ENCODE measurements at regions not wholly inside any gene's neighbourhood (a gene's known extent, or its start where the extent isn't known, plus 50 kb on each side); places are given as distances from the start of the nearest gene placed in this dataset.

DNA sequence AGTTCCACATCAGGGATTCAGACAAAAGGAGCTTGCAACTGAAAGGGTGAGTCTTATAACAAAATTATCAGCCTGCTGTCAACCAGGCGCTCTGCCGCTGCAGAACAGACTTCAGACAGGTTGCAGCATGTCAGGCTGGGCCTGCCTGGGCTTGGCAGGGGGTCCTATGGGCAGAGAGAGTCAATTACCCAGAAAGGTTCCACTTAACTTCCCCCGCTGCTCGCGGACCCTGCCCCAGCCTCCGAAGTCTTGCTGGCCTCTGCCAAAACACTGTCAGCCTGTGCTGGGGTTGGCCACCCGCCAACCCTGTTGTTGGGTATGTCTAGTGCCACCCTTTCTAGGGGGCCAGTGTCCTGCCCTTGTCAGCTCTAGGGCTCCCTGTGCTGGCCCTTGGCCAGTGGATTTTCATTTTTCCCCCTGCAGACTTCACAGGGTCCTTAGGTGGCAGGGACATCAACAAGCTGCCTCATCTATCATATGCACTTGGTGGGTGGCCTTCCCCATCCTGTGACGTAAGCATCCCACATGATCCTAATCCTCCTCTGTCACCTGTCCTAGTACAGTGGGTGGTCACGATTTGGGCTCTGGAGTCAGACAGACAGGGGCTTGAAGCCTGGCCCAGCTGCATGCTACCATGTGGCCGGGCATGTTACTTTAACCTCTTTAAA is 166.5 kb upstream of the CADM1 start:
- no peak for DNase-seq (ENCODE audit: extremely low read depth in 1 of 11, low read depth in 9 of 11, low spot score in 4 of 11)

DNA sequence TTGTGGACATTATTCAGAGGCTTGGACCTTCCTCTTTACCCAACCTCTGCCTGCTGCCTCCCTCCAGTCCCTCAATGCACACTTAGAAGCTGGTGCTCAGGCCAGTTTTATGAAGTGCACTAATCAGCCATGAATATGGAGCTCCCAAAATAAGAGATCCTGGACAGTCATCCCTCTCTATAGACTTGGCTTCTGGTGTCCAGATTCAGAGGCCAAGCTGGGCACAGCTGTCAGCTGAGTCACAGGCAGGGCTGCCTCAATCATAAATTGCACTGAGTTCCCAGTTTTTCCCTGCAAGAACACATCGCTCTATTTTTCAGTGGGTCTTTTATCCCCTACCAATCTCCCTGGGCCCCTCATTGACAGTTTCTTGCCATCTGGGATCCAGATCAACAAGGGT is 161.7 kb upstream of the CADM1 start:
- DNase-seq (ENCODE audit: extremely low read depth in 1 of 11, low read depth in 9 of 11, low spot score in 4 of 11), result no peak

DNA sequence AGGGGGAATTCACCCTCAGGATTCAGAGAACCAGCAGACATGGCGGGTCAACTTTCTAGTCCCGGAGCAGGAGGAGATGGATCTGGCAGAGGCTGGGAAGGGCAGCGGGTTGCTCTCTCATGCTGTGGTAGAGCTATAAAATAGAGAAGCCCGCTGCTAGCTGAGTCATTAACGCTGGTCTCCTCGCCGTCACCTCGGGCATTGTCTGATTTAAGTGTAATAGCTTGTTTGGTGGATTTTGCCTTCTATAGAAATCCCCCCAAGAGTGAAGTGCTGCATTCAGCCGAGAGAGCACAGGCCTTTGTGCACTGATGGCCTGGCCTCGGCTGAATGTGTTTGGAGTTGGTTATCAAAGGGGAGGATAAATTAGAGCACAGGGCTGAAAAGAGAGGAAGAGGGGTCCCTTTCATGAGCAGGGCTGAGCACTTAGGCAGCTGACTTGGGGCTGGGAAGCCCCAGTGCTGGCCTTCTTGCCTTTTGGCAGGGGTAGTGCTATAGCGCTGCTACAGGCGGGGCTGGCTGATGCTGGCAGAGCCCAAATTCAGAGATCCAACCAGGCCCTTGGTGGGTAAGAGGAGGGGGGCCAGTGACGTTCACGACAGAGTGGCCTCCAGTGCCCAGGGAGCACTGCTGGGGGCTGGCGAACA is 161.1 kb upstream of the CADM1 start:
- DNase-seq (ENCODE audit: extremely low read depth in 1 of 11, low read depth in 9 of 11, low spot score in 4 of 11), result no peak

DNA sequence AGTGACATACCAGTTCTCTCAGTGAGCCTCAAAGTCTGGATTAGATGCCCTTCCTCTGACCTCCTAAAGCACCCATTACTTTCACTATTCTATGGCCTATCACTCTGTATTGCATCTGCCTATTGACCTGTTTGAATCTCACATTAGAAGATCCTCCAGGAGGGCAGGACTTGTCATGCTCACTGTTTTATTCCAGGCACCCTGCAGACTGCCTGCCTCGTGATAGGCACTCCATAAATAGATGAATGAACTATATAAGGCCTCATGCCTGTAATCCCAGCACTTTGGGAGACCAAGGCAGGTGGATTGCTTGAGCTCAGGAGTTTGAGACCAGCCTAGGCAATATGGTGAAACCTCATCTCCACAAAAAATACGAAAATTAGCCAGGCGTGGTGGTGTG is 160.1 kb upstream of the CADM1 start:
- DNase-seq (ENCODE audit: extremely low read depth in 1 of 11, low read depth in 9 of 11, low spot score in 4 of 11), result no peak

DNA sequence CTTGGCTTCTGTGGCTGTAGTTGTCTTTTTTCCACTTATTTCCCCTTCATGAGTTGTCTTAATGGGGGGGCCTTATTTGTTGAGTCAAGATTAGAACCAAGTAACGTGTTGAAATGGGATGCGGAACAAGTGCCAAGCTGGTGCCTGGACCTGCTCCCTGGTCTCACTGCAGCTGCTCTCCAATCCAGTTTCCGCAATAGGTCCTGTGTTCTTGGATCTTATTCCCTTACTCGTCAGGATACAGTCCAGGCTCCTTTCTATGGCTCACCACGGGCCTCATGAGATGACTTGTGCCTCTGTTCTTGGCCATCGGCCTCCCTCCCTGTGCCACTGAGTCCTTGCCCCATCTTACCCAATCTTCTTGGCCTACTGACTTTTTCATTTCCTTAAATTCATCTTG is 159.6 kb upstream of the CADM1 start:
- no peak for DNase-seq (ENCODE audit: extremely low read depth in 1 of 11, low read depth in 9 of 11, low spot score in 4 of 11)

- DNase-seq (ENCODE audit: extremely low read depth in 1 of 11, low read depth in 9 of 11, low spot score in 4 of 11), result peak in 1 of 11 donors; percentile 47
Measured at GRCh38 chr11:115660030-115660805, 156.0 kb upstream of the CADM1 start.

DNA sequence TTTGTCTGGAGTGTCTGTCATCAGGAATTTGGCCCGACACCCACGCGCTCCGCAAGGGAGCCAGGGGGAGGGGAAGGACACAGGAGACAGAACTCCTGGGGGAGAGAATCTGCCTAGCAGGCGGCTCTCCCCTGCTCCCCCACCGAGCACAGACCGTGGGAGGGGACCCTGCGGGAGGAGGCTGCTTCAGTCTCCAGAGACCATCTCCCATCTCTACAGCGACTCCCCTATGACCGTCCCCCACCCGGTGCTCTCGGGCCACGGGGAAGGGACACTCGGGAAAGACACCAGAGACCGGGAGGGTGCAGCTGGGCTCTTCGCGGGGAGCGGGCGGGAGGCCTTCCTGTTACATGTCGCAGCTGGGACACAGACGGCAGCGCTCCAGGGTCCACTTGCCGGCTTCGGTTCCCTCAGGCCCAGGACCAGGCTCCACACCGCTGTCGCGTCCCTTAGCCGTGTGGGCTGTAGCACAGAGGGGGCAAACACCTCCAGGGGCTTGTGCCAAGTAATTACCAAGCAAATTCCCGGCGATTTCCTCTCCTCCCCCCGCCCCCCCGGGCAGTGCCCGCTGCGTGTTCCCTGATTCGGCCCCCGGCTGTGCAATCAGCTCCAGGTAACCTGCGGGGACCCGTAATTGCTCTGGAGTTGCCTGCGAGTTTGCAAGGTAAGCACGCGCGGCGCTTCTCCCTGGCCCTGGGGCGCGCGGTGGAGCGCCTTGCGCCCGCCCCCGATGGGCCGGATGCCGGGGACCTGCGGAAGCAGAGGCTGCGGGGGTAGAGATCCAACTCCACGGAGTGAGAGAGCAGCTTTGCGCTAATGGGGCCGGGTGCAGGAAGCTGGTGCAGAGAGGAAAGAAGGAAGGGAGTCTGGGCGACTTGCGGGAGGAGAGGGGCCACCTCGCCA is 155.1 kb upstream of the CADM1 start:
- peak in 1 of 11 donors; percentile 42 for DNase-seq (ENCODE audit: extremely low read depth in 1 of 11, low read depth in 9 of 11, low spot score in 4 of 11)

DNA sequence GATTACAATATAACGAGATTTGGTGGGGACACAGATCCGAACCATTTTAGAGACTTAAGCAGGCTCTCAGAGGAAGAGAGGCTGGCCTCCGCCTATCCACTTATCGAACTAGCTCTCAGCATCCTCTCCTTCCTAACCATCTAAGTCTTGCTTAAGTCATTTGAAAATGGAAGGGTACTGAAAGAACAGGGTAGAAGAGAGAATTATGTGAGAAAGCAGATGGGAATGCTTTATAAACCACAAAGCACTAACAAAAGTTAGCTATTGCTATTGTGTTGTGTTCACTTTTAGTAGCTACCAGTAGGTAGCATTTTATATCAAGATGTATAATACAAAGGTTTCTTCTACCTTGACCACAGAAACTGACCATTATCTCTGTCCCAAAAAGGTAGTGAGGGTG is 153.4 kb upstream of the CADM1 start:
- DNase-seq (ENCODE audit: extremely low read depth in 1 of 11, low read depth in 9 of 11, low spot score in 4 of 11), result no peak

DNA sequence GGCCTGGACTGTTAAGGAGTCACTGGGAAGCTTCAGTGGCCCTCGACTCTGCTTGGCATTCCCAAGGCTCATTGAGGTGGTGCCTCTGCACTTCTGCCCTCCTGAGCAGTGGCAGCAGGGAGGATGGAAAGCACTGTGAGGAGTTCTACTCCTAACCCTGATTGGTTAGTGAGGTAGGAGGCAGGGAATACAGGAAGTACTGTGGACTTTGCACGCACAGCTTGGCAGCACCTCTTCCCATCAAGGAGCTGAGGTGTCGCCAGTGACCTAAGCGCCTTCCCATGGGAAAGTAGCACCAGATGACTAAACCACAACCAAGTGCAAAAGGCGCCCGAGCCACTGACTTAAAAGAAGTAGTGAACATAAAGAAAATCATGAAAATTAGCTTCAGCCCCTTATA is 152.5 kb upstream of the CADM1 start:
- no peak for DNase-seq (ENCODE audit: extremely low read depth in 1 of 11, low read depth in 9 of 11, low spot score in 4 of 11)

GRCh38 chr11:115656041-115656440 is 151.8 kb upstream of the CADM1 start:
- no peak for DNase-seq (ENCODE audit: extremely low read depth in 1 of 11, low read depth in 9 of 11, low spot score in 4 of 11)

DNA sequence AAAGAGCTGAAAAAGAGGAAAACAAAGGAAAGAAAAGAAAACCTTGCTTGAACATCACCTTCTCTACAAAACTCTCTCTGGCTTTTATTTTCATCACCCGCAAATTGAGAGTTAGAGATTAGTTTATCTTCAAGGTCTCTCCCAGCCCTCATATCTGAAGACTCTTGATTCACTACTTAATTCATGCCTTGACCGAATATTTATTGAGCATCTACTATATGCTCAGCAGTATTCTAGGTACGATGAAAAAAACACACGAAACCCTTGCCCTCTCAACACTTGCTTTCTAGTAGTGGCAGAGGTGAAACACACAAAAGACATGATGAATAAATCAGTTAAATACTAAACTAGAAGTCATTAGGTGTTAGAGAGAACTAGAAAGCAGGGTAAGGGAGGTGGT is 150.6 kb upstream of the CADM1 start:
- no peak for DNase-seq (ENCODE audit: extremely low read depth in 1 of 11, low read depth in 9 of 11, low spot score in 4 of 11)

GRCh38 chr11:115653926-115654325 is 149.7 kb upstream of the CADM1 start:
- DNase-seq (ENCODE audit: extremely low read depth in 1 of 11, low read depth in 9 of 11, low spot score in 4 of 11), result no peak

GRCh38 chr11:115653076-115653475 is 148.9 kb upstream of the CADM1 start:
- no peak for DNase-seq (ENCODE audit: extremely low read depth in 1 of 11, low read depth in 9 of 11, low spot score in 4 of 11)

- no peak for DNase-seq (ENCODE audit: extremely low read depth in 1 of 11, low read depth in 9 of 11, low spot score in 4 of 11)
Measured at GRCh38 chr11:115652496-115652895, 148.3 kb upstream of the CADM1 start.

DNA sequence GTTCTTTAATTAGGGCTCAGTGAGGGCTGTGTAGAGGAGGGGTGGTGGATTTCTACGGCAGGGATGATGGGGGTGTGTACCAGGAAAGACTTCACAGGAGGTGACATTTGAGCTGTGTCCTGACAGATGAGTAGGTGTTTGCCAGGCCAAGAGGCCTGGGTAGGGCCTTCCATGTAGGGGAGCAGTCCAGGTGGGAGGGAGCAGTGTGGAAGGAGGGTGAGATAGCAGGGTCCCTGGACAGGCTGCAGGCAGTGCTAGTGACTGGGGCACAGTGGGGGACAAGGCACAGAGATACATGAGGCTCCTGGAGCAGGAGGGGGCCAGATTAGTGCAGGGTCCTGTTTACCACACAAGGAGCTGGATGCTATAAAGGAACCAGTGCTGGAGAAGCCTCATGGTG is 147.9 kb upstream of the CADM1 start:
- DNase-seq (ENCODE audit: extremely low read depth in 1 of 11, low read depth in 9 of 11, low spot score in 4 of 11), result no peak

GRCh38 chr11:115649461-115649860 is 145.2 kb upstream of the CADM1 start:
- no peak for DNase-seq (ENCODE audit: extremely low read depth in 1 of 11, low read depth in 9 of 11, low spot score in 4 of 11)

DNA sequence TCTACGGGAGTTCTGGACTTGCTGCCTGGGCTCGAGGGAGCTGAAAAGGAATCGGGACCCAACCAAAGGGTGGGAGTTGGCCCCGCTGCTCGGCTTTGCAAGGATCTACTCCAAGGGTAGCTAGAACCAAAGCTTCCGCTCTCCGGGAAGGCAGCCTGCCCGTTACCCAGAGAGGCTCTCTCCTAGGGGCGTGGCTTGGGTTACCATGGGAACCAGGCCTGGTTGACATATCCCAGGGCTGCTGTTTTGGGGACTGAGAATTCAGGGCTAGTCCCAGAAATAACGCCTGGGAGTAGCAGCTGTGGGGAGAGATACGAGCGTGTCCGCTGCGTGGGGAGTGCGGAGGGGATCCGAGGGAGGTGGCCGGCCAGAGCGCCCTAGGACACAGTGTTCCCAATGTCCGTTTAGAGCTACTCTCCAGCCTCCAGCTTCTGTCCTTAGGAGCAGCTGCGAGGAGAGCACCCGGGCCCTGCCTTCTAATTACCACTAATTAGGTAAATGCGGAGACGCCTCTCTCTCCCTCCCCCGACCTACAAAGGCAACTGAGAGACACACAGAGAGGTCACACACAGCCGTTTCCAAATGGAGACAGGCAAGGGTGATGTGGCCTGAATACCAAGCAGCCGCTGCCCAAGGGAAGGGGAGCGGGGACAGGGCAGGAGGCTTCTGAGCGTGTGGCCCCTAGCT is 141.6 kb upstream of the CADM1 start:
- DNase-seq (ENCODE audit: extremely low read depth in 1 of 11, low read depth in 9 of 11, low spot score in 4 of 11), result no peak

DNA sequence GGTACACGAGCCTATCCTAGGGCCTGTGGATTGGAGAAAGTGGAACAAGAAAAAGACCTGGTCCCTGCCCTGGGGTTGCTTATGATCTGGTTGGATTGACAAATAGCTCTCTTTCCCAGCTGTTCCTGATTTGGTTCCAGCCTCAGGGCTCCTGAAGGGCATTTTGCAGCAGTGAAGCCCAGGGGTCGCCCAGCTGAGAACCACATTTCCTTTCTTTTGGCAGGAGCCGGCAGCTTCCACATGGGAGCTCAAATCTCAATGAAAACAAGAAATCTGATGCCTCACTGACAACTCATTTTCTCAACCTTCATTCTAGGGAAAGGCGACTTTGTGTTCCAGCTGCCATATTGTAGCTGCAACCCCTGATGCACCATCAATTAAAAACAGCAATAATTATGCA is 140.6 kb upstream of the CADM1 start:
- DNase-seq (ENCODE audit: extremely low read depth in 1 of 11, low read depth in 9 of 11, low spot score in 4 of 11), result no peak

Measured in renal cortex interstitium (tissue), 11 donors.